HG03439 (cell line): ENCODE measurements at regions not wholly inside any gene's neighbourhood (a gene's known extent, or its start where the extent isn't known, plus 50 kb on each side); places are given as distances from the start of the nearest gene placed in this dataset.
"Not testable (repeated sequence)": the region's sequence is repeated elsewhere in the genome, so short reads cannot be mapped to it uniquely, and the experiment has no call there.

Source experiments
- ATAC-seq: cut with Tn5 transposase; IDR thresholded peaks from one replicate; pipeline ENCODE4 v1.9.1; 2021; ENCODE audit warnings: mild to moderate bottlenecking, moderate library complexity; ENCODE audit not compliant: unreplicated experiment

- ATAC-seq, result no peak
Observed at GRCh38 chr9:12350775-12351174, 342.4 kb upstream of the TYRP1 start.

GRCh38 chr9:12351293-12352044 is 341.7 kb upstream of the TYRP1 start:
- no peak for ATAC-seq

- ATAC-seq, result no peak
Observed at GRCh38 chr9:12352045-12352315, 341.2 kb upstream of the TYRP1 start.

GRCh38 chr9:12363439-12363838 is 329.7 kb upstream of the TYRP1 start:
- ATAC-seq, result no peak

- ATAC-seq, result no peak
Observed at GRCh38 chr9:12368569-12368968, 324.6 kb upstream of the TYRP1 start.

GRCh38 chr9:12391839-12392509 is 301.2 kb upstream of the TYRP1 start:
- no peak for ATAC-seq

GRCh38 chr9:12394105-12394504 is 299.1 kb upstream of the TYRP1 start:
- ATAC-seq, result no peak

- no peak for ATAC-seq
Observed at GRCh38 chr9:12403721-12404120, 289.5 kb upstream of the TYRP1 start.

GRCh38 chr9:12413986-12414385 is 279.2 kb upstream of the TYRP1 start:
- ATAC-seq, result no peak

GRCh38 chr9:12414514-12414913 is 278.7 kb upstream of the TYRP1 start:
- no peak for ATAC-seq

- no peak for ATAC-seq
Observed at GRCh38 chr9:12415361-12415760, 277.8 kb upstream of the TYRP1 start.

GRCh38 chr9:12416716-12417115 is 276.5 kb upstream of the TYRP1 start:
- ATAC-seq, result no peak

GRCh38 chr9:12424243-12424642 is 268.9 kb upstream of the TYRP1 start:
- ATAC-seq, result no peak

GRCh38 chr9:12425878-12426864 is 267.0 kb upstream of the TYRP1 start:
- no peak for ATAC-seq

- no peak for ATAC-seq
Observed at GRCh38 chr9:12439267-12439666, 253.9 kb upstream of the TYRP1 start.

- ATAC-seq, result not testable (repeated sequence)
Observed at GRCh38 chr9:12441080-12441479, 252.1 kb upstream of the TYRP1 start.

- ATAC-seq, result no peak
Observed at GRCh38 chr9:12441506-12441905, 251.7 kb upstream of the TYRP1 start.

- no peak for ATAC-seq
Observed at GRCh38 chr9:12448246-12448645, 244.9 kb upstream of the TYRP1 start.

- no peak for ATAC-seq
Observed at GRCh38 chr9:12457237-12457636, 235.9 kb upstream of the TYRP1 start.

GRCh38 chr9:12461763-12462460 is 231.3 kb upstream of the TYRP1 start:
- no peak for ATAC-seq

- ATAC-seq, result no peak
Observed at GRCh38 chr9:12462861-12463260, 230.3 kb upstream of the TYRP1 start.
